Epithelial cell of esophagus (primary cell): ENCODE measurements at regions not wholly inside any gene's neighbourhood (a gene's known extent, or its start where the extent isn't known, plus 50 kb on each side); places are given as distances from the start of the nearest gene placed in this dataset.
"Not testable (repeated sequence)": the region's sequence is repeated elsewhere in the genome, so short reads cannot be mapped to it uniquely, and the experiment has no call there.

ENCODE experiments used
- DNase-seq: peaks from one replicate; pipeline ENCODE4 v3.0.0; 2010; ENCODE audit warnings: low read depth
- H3K4me3 ChIP-seq: 2 replicates; pipeline ENCODE4 v1.5.1; 2011; ENCODE audit warnings: mild to moderate bottlenecking, low read length, control low read depth
- CTCF ChIP-seq: IDR thresholded peaks from 2 replicates; pipeline ENCODE4 v1.5.1; 2011; ENCODE audit warnings: low read depth, mild to moderate bottlenecking, low read length, control low read depth, inconsistent platforms; ENCODE audit not compliant: insufficient read depth; ENCODE audit errors: missing control alignments

- no peak overlapping the region for H3K4me3 ChIP-seq
- DNase-seq, result no peak
- no peak for TF ChIP-seq CTCF
Observed at GRCh38 chr2:66186537-66186936, 248.4 kb upstream of the MEIS1 start.

GRCh38 chr2:66185497-66186054 lies 249.3 kb upstream of the MEIS1 start:
- no peak overlapping the region for H3K4me3 ChIP-seq
- peak; percentile 41 for DNase-seq
- no peak for TF ChIP-seq CTCF

- not testable (repeated sequence) for H3K4me3 ChIP-seq, DNase-seq
Observed at GRCh38 chr2:66177128-66177796, 257.7 kb upstream of the MEIS1 start.

GRCh38 chr2:66174491-66174890 lies 260.4 kb upstream of the MEIS1 start:
- no peak overlapping the region for H3K4me3 ChIP-seq
- no peak for TF ChIP-seq CTCF
- DNase-seq, result no peak

- no peak for DNase-seq
- no peak for TF ChIP-seq CTCF
- H3K4me3 ChIP-seq, result no peak overlapping the region
Observed at GRCh38 chr2:66173645-66174044, 261.3 kb upstream of the MEIS1 start.

- no peak for TF ChIP-seq CTCF
- no peak overlapping the region for H3K4me3 ChIP-seq
- no peak for DNase-seq
Observed at GRCh38 chr2:66171530-66171929, 263.4 kb upstream of the MEIS1 start.

GRCh38 chr2:66170744-66171330 lies 264.1 kb upstream of the MEIS1 start:
- peak; percentile 59 for DNase-seq
- TF ChIP-seq CTCF, result no peak
- H3K4me3 ChIP-seq, result no peak overlapping the region
